Activated CD4-positive, alpha-beta T cell treated with anti-CD3 and anti-CD28 coated beads, Interleukin-2, amount 10 ng/mL, durations not matched to agents 7 days and 5 days (primary cell): ENCODE measurements at regions not wholly inside any gene's neighbourhood (a gene's known extent, or its start where the extent isn't known, plus 50 kb on each side); places are given as distances from the start of the nearest gene placed in this dataset.

Experiments used
- CTCF ChIA-PET: fragments of 350-600 bp; sonication (Branson Sonifier 250); formaldehyde crosslinking; loops from one replicate; lab custom pipeline; 2021; ENCODE audit warnings: antibody characterized with exemption; lab: Charles Lee
- POLR2A ChIA-PET: fragments of 350-600 bp; sonication (Branson Sonifier 250); formaldehyde crosslinking; loops from one replicate; lab custom pipeline; 2021; ENCODE audit warnings: antibody characterized with exemption; lab: Charles Lee
- DNase-seq: peaks from one replicate; pipeline ENCODE4 v3.0.0-alpha.2; 2020
- H3K27ac Mint-ChIP-seq: one replicate; pipeline ENCODE4 v1.8.0; 2021; ENCODE audit warnings: mild to moderate bottlenecking, moderate library complexity, mixed read lengths
- H3K27me3 Mint-ChIP-seq: one replicate; pipeline ENCODE4 v1.8.0; 2021; ENCODE audit warnings: mixed read lengths
- H3K36me3 Mint-ChIP-seq: one replicate; pipeline ENCODE4 v1.8.0; 2021; ENCODE audit warnings: low read depth, mixed read lengths
- H3K4me1 Mint-ChIP-seq: one replicate; pipeline ENCODE4 v1.8.0; 2021; ENCODE audit warnings: mixed read lengths
- H3K4me3 Mint-ChIP-seq: one replicate; pipeline ENCODE4 v1.8.0; 2021; ENCODE audit warnings: mild to moderate bottlenecking, moderate library complexity, mixed read lengths
- H3K9me3 Mint-ChIP-seq: one replicate; pipeline ENCODE4 v1.8.0; 2021; ENCODE audit warnings: mixed read lengths

GRCh38 chr14:98888281-98888680, 383.7 kb downstream of the BCL11B start:
- Mint-ChIP-seq H3K4me3 (no peak overlapping the region), H3K4me1 (no peaks in the 10 kb centered on the region), H3K36me3 (peaks cover 2% of the 10 kb centered on the region), H3K9me3 (peaks cover 12% of the 10 kb centered on the region), H3K27me3 (no peaks in the 10 kb centered on the region), H3K27ac (no peak overlapping the region)
- ChIA-PET CTCF (no interaction called here), POLR2A (interaction anchor here (0.6 kb wide), 1 partner anchor 12 kb away, joined by 3 read pairs; no protein-coding TSS in a partner anchor)
- DNase-seq = no peak

- Mint-ChIP-seq H3K4me1 (no peaks in the 10 kb centered on the region), H3K36me3 (peaks cover 2% of the 10 kb centered on the region), H3K27ac (no peak overlapping the region), H3K27me3 (no peaks in the 10 kb centered on the region), H3K9me3 (peaks cover 9% of the 10 kb centered on the region), H3K4me3 (no peak overlapping the region)
- ChIA-PET POLR2A (interaction anchor here (0.6 kb wide), 1 partner anchor 30 kb away, joined by 6 read pairs; no protein-coding TSS in a partner anchor), CTCF (no interaction called here)
- no peak for DNase-seq
Observed at GRCh38 chr14:98888927-98889835, 382.8 kb downstream of the BCL11B start.

GRCh38 chr14:98889836-98890185, 382.2 kb downstream of the BCL11B start:
- Mint-ChIP-seq H3K27me3 (no peaks in the 10 kb centered on the region), H3K36me3 (peaks cover 2% of the 10 kb centered on the region), H3K4me3 (no peak overlapping the region), H3K9me3 (peaks cover 9% of the 10 kb centered on the region), H3K27ac (no peak overlapping the region), H3K4me1 (no peaks in the 10 kb centered on the region)
- no peak for DNase-seq
- ChIA-PET CTCF (no interaction called here), POLR2A (no interaction called here)

GRCh38 chr14:98890556-98891340, 381.2 kb downstream of the BCL11B start:
- H3K4me3 Mint-ChIP-seq = no peak overlapping the region
- H3K4me1 Mint-ChIP-seq = no peaks in the 10 kb centered on the region
- peaks cover 2% of the 10 kb centered on the region for H3K36me3 Mint-ChIP-seq
- H3K9me3 Mint-ChIP-seq = peaks cover 4% of the 10 kb centered on the region
- ChIA-PET CTCF (interaction anchor here (0.9 kb wide), 1 partner anchor 74 kb away, joined by 3 read pairs; no protein-coding TSS in a partner anchor), POLR2A (no interaction called here)
- no peaks in the 10 kb centered on the region for H3K27me3 Mint-ChIP-seq
- H3K27ac Mint-ChIP-seq = no peak overlapping the region
- DNase-seq = no peak

- H3K4me1 Mint-ChIP-seq = no peaks in the 10 kb centered on the region
- H3K9me3 Mint-ChIP-seq = peaks cover 8% of the 10 kb centered on the region
- POLR2A ChIA-PET = no interaction called here
- no peaks in the 10 kb centered on the region for H3K36me3 Mint-ChIP-seq
- H3K27me3 Mint-ChIP-seq = no peaks in the 10 kb centered on the region
- H3K27ac Mint-ChIP-seq = no peak overlapping the region
- DNase-seq = no peak
- CTCF ChIA-PET = interaction anchor here (0.9 to 2.1 kb wide), 3 partner anchors 9 to 60 kb away, joined by 3 to 5 read pairs (median 4); no protein-coding TSS in a partner anchor
- H3K4me3 Mint-ChIP-seq = no peak overlapping the region
Observed at GRCh38 chr14:98893675-98894074, 378.3 kb downstream of the BCL11B start.

GRCh38 chr14:98894600-98894999, 377.4 kb downstream of the BCL11B start:
- no peaks in the 10 kb centered on the region for H3K4me1 Mint-ChIP-seq

GRCh38 chr14:98896449-98896848, 375.5 kb downstream of the BCL11B start:
- POLR2A ChIA-PET = no interaction called here
- Mint-ChIP-seq H3K4me1 (no peaks in the 10 kb centered on the region), H3K4me3 (no peak overlapping the region), H3K27ac (no peak overlapping the region), H3K27me3 (no peaks in the 10 kb centered on the region), H3K36me3 (no peaks in the 10 kb centered on the region), H3K9me3 (peaks cover 8% of the 10 kb centered on the region)
- DNase-seq = no peak
- CTCF ChIA-PET = interaction anchor here (0.7 kb wide), 1 partner anchor 7 kb away, joined by 5 read pairs; no protein-coding TSS in a partner anchor

More at GRCh38 chr14:98894600-98894999, 377.4 kb downstream of the BCL11B start:
- Mint-ChIP-seq H3K27ac (no peak overlapping the region), H3K27me3 (no peaks in the 10 kb centered on the region), H3K4me3 (no peak overlapping the region), H3K9me3 (peaks cover 8% of the 10 kb centered on the region), H3K36me3 (no peaks in the 10 kb centered on the region)
- no peak for DNase-seq
- ChIA-PET CTCF (interaction anchor here (0.9 to 2.1 kb wide), 3 partner anchors 8 to 61 kb away, joined by 3 to 5 read pairs (median 4); no protein-coding TSS in a partner anchor), POLR2A (no interaction called here)

- no peaks in the 10 kb centered on the region for H3K27me3 Mint-ChIP-seq
- H3K27ac Mint-ChIP-seq = no peak overlapping the region
- H3K4me1 Mint-ChIP-seq = no peaks in the 10 kb centered on the region
- H3K36me3 Mint-ChIP-seq = no peaks in the 10 kb centered on the region
- no peak overlapping the region for H3K4me3 Mint-ChIP-seq
- ChIA-PET CTCF (interaction anchor here (0.5 kb wide), 1 partner anchor 760 kb away, joined by 4 read pairs; no protein-coding TSS in a partner anchor), POLR2A (no interaction called here)
- H3K9me3 Mint-ChIP-seq = peaks cover 5% of the 10 kb centered on the region
- no peak for DNase-seq
Observed at GRCh38 chr14:98897605-98898309, 374.2 kb downstream of the BCL11B start.

- DNase-seq = no peak
- Mint-ChIP-seq H3K4me3 (no peak overlapping the region), H3K27me3 (no peaks in the 10 kb centered on the region), H3K9me3 (peaks cover 5% of the 10 kb centered on the region), H3K4me1 (no peaks in the 10 kb centered on the region), H3K27ac (no peak overlapping the region), H3K36me3 (no peaks in the 10 kb centered on the region)
- POLR2A ChIA-PET = no interaction called here
- CTCF ChIA-PET = no interaction called here
Observed at GRCh38 chr14:98899441-98899840, 372.6 kb downstream of the BCL11B start.

GRCh38 chr14:98900236-98900635, 371.8 kb downstream of the BCL11B start:
- no peaks in the 10 kb centered on the region for H3K27me3 Mint-ChIP-seq
- no peak overlapping the region for H3K4me3 Mint-ChIP-seq
- no peak for DNase-seq
- H3K27ac Mint-ChIP-seq = no peak overlapping the region
- ChIA-PET POLR2A (no interaction called here), CTCF (interaction anchor here (1.0 kb wide), 1 partner anchor 25 kb away, joined by 3 read pairs; no protein-coding TSS in a partner anchor)
- no peaks in the 10 kb centered on the region for H3K36me3 Mint-ChIP-seq
- H3K9me3 Mint-ChIP-seq = peaks cover 5% of the 10 kb centered on the region
- no peaks in the 10 kb centered on the region for H3K4me1 Mint-ChIP-seq

GRCh38 chr14:98900798-98901197, 371.2 kb downstream of the BCL11B start:
- peaks cover 5% of the 10 kb centered on the region for H3K9me3 Mint-ChIP-seq
- no peak overlapping the region for H3K27ac Mint-ChIP-seq
- H3K36me3 Mint-ChIP-seq = no peaks in the 10 kb centered on the region
- no peak for DNase-seq
- H3K27me3 Mint-ChIP-seq = no peaks in the 10 kb centered on the region
- ChIA-PET CTCF (interaction anchor here (0.5 to 1.0 kb wide), 2 partner anchors 25 to 190 kb away, joined by 3 to 4 read pairs; no protein-coding TSS in a partner anchor), POLR2A (no interaction called here)
- H3K4me1 Mint-ChIP-seq = no peaks in the 10 kb centered on the region
- H3K4me3 Mint-ChIP-seq = no peak overlapping the region

GRCh38 chr14:98901511-98902205, 370.3 kb downstream of the BCL11B start:
- H3K4me1 Mint-ChIP-seq = no peaks in the 10 kb centered on the region
- H3K4me3 Mint-ChIP-seq = no peak overlapping the region
- DNase-seq = no peak
- H3K27me3 Mint-ChIP-seq = no peaks in the 10 kb centered on the region
- H3K36me3 Mint-ChIP-seq = no peaks in the 10 kb centered on the region
- ChIA-PET CTCF (interaction anchor here (1.4 kb wide), 1 partner anchor 8 kb away, joined by 5 read pairs; no protein-coding TSS in a partner anchor), POLR2A (no interaction called here)
- H3K27ac Mint-ChIP-seq = no peak overlapping the region
- peaks cover 5% of the 10 kb centered on the region for H3K9me3 Mint-ChIP-seq
